HEK293 (cell line): ENCODE measurements at regions not wholly inside any gene's neighbourhood (a gene's known extent, or its start where the extent isn't known, plus 50 kb on each side); places are given as distances from the start of the nearest gene placed in this dataset.

Experiments used
- CTCF ChIA-PET: fragments of 350-600 bp; formaldehyde crosslinking; extraction: SDS; loops from one replicate; lab custom pipeline; 2021; ENCODE audit warnings: antibody characterized with exemption; lab: Yijun Ruan, JAX
- POLR2A ChIA-PET: fragments of 300-600 bp; formaldehyde crosslinking; extraction: SDS; loops from one replicate; lab custom pipeline; 2020; ENCODE audit warnings: antibody characterized with exemption, inconsistent platforms; lab: Yijun Ruan, JAX
- H3K27ac ChIP-seq: fragments of 200-500 bp; sonication (Bioruptor generic); 2 replicates; pipeline ENCODE4 v1.5.1; 2014; ENCODE audit warnings: low read depth, low read length, control low read depth, inconsistent platforms; ENCODE audit errors: extremely low read depth
- H3K36me3 ChIP-seq, 2 experiments: fragments of 200-500 bp in 1 of 2; sonication (Bioruptor generic) in 1 of 2; 1 replicate in 1 of 2; 2 replicates in 1 of 2; pipeline ENCODE4 v1.5.1; 2014 to 2017; ENCODE audit warnings: inconsistent platforms in 2 of 2, low read length in 2 of 2; ENCODE audit not compliant: control insufficient read depth in 2 of 2, insufficient read depth in 1 of 2
- H3K4me1 ChIP-seq: fragments of 200-500 bp; sonication (Bioruptor generic); 2 replicates; pipeline ENCODE4 v1.5.1; 2014; ENCODE audit warnings: mild to moderate bottlenecking, low read length, inconsistent platforms; ENCODE audit not compliant: control insufficient read depth, insufficient read depth
- H3K4me3 ChIP-seq: 2 replicates; pipeline ENCODE4 v1.5.1; 2011; ENCODE audit warnings: low read depth, mild to moderate bottlenecking, control low read depth, low read length, moderate library complexity
- H3K9me3 ChIP-seq: fragments of 200-500 bp; sonication (Bioruptor generic); 2 replicates; pipeline ENCODE4 v1.5.1; 2014; ENCODE audit warnings: low read depth, low read length, inconsistent platforms; ENCODE audit not compliant: control insufficient read depth, insufficient read depth
- KLF16 ChIP-seq: fragments of 450-650 bp; formaldehyde crosslinking; IDR thresholded peaks from 2 replicates; pipeline ENCODE4 v1.5.1; 2017; ENCODE audit warnings: missing biosample characterization, missing genetic modification characterization
- PRDM2 ChIP-seq: fragments of 450-650 bp; formaldehyde crosslinking; IDR thresholded peaks from 2 replicates; pipeline ENCODE4 v1.5.1; 2016; ENCODE audit warnings: missing biosample characterization, missing genetic modification characterization, borderline replicate concordance
- SETDB1 ChIP-seq: IDR thresholded peaks from one replicate; pipeline ENCODE4 v1.6.1; 2017; ENCODE audit warnings: mild to moderate bottlenecking, low read length, moderate library complexity, mixed read lengths; ENCODE audit not compliant: insufficient read length
- WT1 ChIP-seq: fragments of 450-650 bp; formaldehyde crosslinking; IDR thresholded peaks from 2 replicates; pipeline ENCODE4 v1.5.1; 2016; ENCODE audit warnings: missing biosample characterization, missing genetic modification characterization
- ZBTB8A ChIP-seq: fragments of 450-650 bp; formaldehyde crosslinking; IDR thresholded peaks from 2 replicates; pipeline ENCODE4 v1.5.1; 2016; ENCODE audit warnings: missing biosample characterization, missing genetic modification characterization
- ZIC2 ChIP-seq: fragments of 450-650 bp; formaldehyde crosslinking; IDR thresholded peaks from 2 replicates; pipeline ENCODE4 v1.5.1; 2016; ENCODE audit warnings: missing biosample characterization, missing genetic modification characterization
- ZNF132 ChIP-seq: fragments of 450-650 bp; formaldehyde crosslinking; IDR thresholded peaks from 2 replicates; pipeline ENCODE4 v1.5.1; 2017; ENCODE audit warnings: missing biosample characterization, missing genetic modification characterization, borderline replicate concordance
- ZNF140 ChIP-seq: fragments of 450-650 bp; formaldehyde crosslinking; IDR thresholded peaks from 2 replicates; pipeline ENCODE4 v1.5.1; 2016; ENCODE audit warnings: missing biosample characterization, missing genetic modification characterization
- ZNF2 ChIP-seq: fragments of 450-650 bp; formaldehyde crosslinking; IDR thresholded peaks from 2 replicates; pipeline ENCODE4 v1.5.1; 2016; ENCODE audit warnings: missing biosample characterization, missing genetic modification characterization
- ZNF202 ChIP-seq: fragments of 450-650 bp; formaldehyde crosslinking; IDR thresholded peaks from 2 replicates; pipeline ENCODE4 v1.5.1; 2016; ENCODE audit warnings: missing biosample characterization, missing genetic modification characterization, borderline replicate concordance
- ZNF311 ChIP-seq: fragments of 450-650 bp; formaldehyde crosslinking; IDR thresholded peaks from 2 replicates; pipeline ENCODE4 v1.5.1; 2017; ENCODE audit warnings: missing biosample characterization, missing genetic modification characterization, borderline replicate concordance
- ZNF416 ChIP-seq: fragments of 450-650 bp; formaldehyde crosslinking; IDR thresholded peaks from 2 replicates; pipeline ENCODE4 v1.5.1; 2016; ENCODE audit warnings: missing biosample characterization, missing genetic modification characterization
- ZNF501 ChIP-seq: fragments of 450-650 bp; formaldehyde crosslinking; IDR thresholded peaks from 2 replicates; pipeline ENCODE4 v1.5.1; 2016; ENCODE audit warnings: missing biosample characterization, missing genetic modification characterization
- ZNF560 ChIP-seq: fragments of 450-650 bp; formaldehyde crosslinking; IDR thresholded peaks from 2 replicates; pipeline ENCODE4 v1.5.1; 2017; ENCODE audit warnings: missing biosample characterization, missing genetic modification characterization, borderline replicate concordance
- ZNF600 ChIP-seq: fragments of 450-650 bp; formaldehyde crosslinking; IDR thresholded peaks from 2 replicates; pipeline ENCODE4 v1.5.1; 2016; ENCODE audit warnings: missing biosample characterization, missing genetic modification characterization
- ZNF645 ChIP-seq: fragments of 450-650 bp; formaldehyde crosslinking; IDR thresholded peaks from 2 replicates; pipeline ENCODE4; 2016; ENCODE audit warnings: missing biosample characterization, missing genetic modification characterization
- ZNF660 ChIP-seq: fragments of 450-650 bp; IDR thresholded peaks from 2 replicates; pipeline ENCODE4 v1.5.1; 2018; ENCODE audit warnings: missing biosample characterization, mild to moderate bottlenecking, missing genetic modification characterization
- ZNF670 ChIP-seq: fragments of 450-650 bp; formaldehyde crosslinking; IDR thresholded peaks from 2 replicates; pipeline ENCODE4 v1.5.1; 2016; ENCODE audit warnings: missing biosample characterization, missing genetic modification characterization, low read depth
- ZNF707 ChIP-seq: fragments of 450-650 bp; formaldehyde crosslinking; IDR thresholded peaks from 2 replicates; pipeline ENCODE4 v1.5.1; 2016; ENCODE audit warnings: missing biosample characterization, missing genetic modification characterization

- ChIA-PET CTCF (no interaction called here), POLR2A (no interaction called here)
- H3K9me3 ChIP-seq, result no peaks in the 10 kb centered on the region
These were observed 70.1 kb upstream of the HECW1 start for GRCh38 chr7:43042302-43042701.

GRCh38 chr7:43044511-43044910, 67.9 kb upstream of the HECW1 start:
- ChIA-PET CTCF (interaction anchor here (0.7 to 0.9 kb wide), 2 partner anchors 23 to 217 kb away, joined by 3 read pairs; no protein-coding TSS in a partner anchor), POLR2A (no interaction called here)
- no peak for TF ChIP-seq ZNF600
- no peak for TF ChIP-seq ZNF560 (tag by site-specific recombination)
- no peak for TF ChIP-seq ZBTB8A (tag by site-specific recombination)
- no peak for TF ChIP-seq ZNF2 (tag by site-specific recombination)
- no peak for TF ChIP-seq KLF16 (tag by site-specific recombination)
- no peak for TF ChIP-seq ZNF645 (tag by site-specific recombination)
- no peak for TF ChIP-seq ZNF202
- TF ChIP-seq ZNF660 (tag by site-specific recombination), result no peak
- no peak for TF ChIP-seq PRDM2 (tag by site-specific recombination)
- TF ChIP-seq ZNF416 (tag by site-specific recombination), result no peak
- TF ChIP-seq ZNF311 (tag by site-specific recombination), result no peak
- Histone ChIP-seq H3K4me1 (no peaks in the 10 kb centered on the region), H3K27ac (no peak overlapping the region), H3K36me3 (no peaks in the 10 kb centered on the region), H3K9me3 (no peaks in the 10 kb centered on the region), H3K4me3 (no peak overlapping the region)

More at GRCh38 chr7:43042302-43042701, 70.1 kb upstream of the HECW1 start:
- Histone ChIP-seq H3K27ac (no peak overlapping the region), H3K4me3 (no peak overlapping the region), H3K36me3 (no peaks in the 10 kb centered on the region), H3K4me1 (no peaks in the 10 kb centered on the region)
- TF ChIP-seq ZNF670 (no peak), ZIC2 (tag by site-specific recombination) (no peak), WT1 (no peak), ZNF501 (tag by site-specific recombination) (no peak), ZNF140 (no peak), KLF16 (tag by site-specific recombination) (no peak), SETDB1 (no peak), ZNF560 (tag by site-specific recombination) (no peak), ZNF132 (tag by site-specific recombination) (no peak), ZNF707 (tag by site-specific recombination) (no peak)
